ENCODE measurements at regions not wholly inside any gene's neighbourhood (a gene's known extent, or its start where the extent isn't known, plus 50 kb on each side); places are given as distances from the start of the nearest gene placed in this dataset.

DNA sequence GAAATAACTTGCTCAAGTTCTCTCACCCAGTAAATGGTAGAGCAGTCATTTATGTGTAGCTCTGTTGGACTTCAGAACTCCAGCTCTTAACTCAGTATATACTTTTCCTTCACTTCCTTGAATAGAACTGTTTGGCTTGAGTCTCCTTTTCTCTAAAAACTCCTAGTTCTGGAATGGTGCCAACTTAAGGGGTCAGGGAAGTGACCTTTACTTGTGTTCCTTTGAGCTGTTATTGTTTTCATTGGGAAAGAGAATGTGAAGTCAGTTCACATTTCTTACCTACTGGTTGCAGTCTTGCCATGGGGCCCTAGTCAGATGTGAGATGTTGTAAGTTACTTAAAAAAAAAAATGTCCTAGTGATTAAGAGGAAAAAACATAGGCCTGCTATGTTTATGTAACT is 77.0 kb upstream of the MACF1 start:
- Histone ChIP-seq H4K20me1 (replicated peaks; ENCODE audit: control insufficient read depth, insufficient read depth, low read length) (no peaks in the 10 kb centered on the region), H3K27ac (ENCODE audit: extremely low read depth, low read depth, low read length) (no peak overlapping the region), H3K9me3 (replicated peaks; ENCODE audit: control insufficient read depth, insufficient read depth, low read depth, low read length) (no peaks in the 10 kb centered on the region), H3K4me1 (replicated peaks in 1 of 2; ENCODE audit: control insufficient read depth in 2 of 2, insufficient read depth in 2 of 2, low read length in 2 of 2) (peaks cover 0 to 13% of the 10 kb centered on the region in 2 experiments; a peak in 3 of 5 replicates), H2AFZ (ENCODE audit: low read depth, low read length) (no peak overlapping the region), H3K36me3 (ENCODE audit: control insufficient read depth, insufficient read depth, low read length) (no peaks in the 10 kb centered on the region), H3K27me3 (ENCODE audit: control insufficient read depth in 2 of 2, insufficient read depth in 2 of 2, low read length in 2 of 2) (no peaks in the 10 kb centered on the region), H3K9me1 (ENCODE audit: control insufficient read depth, insufficient read depth, low read length) (no peaks in the 10 kb centered on the region), H3K4me2 (ENCODE audit: insufficient read depth, low read length) (no peak overlapping the region), H3K79me2 (ENCODE audit: control insufficient read depth, insufficient read depth, low read length) (no peaks in the 10 kb centered on the region), H3K9ac (ENCODE audit: insufficient read depth in 1 of 2, low read depth in 2 of 2, low read length in 2 of 2) (no peak overlapping the region), H3K4me3 (no peak overlapping the region)
- POLR2A ChIA-PET = interaction anchor here (0.7 to 1.5 kb wide), 5 partner anchors 10 to 78 kb away, joined by 3 to 5 read pairs (median 4); no protein-coding TSS in a partner anchor
- CTCF ChIA-PET (ENCODE audit: low intra/inter-chr PET ratio) = interaction anchor here (0.6 kb wide), 1 partner anchor 29 kb away, joined by 3 read pairs; no protein-coding TSS in a partner anchor
- FAIRE-seq (no peak), DNase-seq (ENCODE audit: extremely low read depth in 1 of 4, low spot score in 3 of 4) (peak in 3 of 4 experiments; percentile 38 to 43 (median 43)), ATAC-seq (no peak)
- no TSS peak for BruUV-seq (replicated peaks)
- intact Hi-C loops (cut with micrococcal nuclease) = no loop called here
- in situ Hi-C loops (cut with MboI) = no loop called here
- TF ChIP-seq, protein P1, sequence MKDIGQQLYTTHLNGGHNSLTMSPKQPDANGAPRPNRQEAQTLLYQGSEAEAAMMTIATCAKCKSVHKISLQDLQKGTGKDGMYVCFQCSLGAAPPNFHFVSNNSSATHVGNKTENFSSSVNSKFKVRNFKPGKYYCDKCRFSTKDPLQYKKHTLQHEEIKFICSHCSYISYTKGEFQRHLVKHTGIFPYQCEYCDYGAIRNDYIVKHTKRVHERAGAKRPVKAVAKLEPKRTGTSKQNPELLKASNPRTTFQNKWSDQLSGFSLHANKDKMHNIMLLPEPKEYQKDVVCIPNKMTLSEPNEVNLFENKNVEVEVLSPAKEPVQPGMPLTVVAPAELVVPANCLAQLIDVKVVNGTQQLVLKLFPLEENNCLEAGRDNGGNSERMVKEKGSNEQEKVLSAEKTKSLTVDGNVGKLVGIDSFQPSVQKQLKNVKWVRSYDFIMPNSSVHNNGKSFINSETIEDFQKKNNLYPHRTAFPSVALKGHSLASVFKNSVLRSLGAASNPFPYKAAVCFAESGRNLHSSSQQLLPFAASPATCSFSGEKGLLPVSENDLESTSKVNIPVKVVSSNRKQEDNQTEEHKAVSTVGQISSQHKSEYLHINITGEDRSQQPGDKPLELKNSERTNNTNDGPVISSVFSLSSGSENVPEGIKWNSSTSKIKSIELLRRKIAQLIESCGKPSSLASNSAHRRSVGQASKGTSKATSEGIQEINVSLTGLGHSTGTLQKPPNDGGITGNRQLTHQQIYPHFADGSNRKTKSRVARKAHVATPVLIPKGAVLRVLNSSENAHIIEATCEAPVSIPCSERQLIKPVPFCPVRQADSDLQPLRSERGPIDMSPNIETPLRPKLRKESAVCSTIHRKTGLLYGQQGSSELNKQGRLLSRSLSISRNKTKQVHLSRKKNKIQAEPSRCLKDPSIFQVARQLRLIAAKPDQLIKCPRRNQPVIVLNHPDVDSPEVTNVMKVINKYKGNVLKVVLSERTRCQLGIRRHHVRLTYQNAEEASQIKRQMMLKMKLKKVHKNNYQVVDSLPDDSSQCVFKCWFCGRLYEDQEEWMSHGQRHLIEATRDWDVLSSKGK (CRISPR knock-in tag; IDR thresholded peaks at IDR 0.05) = no peak
- TF ChIP-seq, protein P2, sequence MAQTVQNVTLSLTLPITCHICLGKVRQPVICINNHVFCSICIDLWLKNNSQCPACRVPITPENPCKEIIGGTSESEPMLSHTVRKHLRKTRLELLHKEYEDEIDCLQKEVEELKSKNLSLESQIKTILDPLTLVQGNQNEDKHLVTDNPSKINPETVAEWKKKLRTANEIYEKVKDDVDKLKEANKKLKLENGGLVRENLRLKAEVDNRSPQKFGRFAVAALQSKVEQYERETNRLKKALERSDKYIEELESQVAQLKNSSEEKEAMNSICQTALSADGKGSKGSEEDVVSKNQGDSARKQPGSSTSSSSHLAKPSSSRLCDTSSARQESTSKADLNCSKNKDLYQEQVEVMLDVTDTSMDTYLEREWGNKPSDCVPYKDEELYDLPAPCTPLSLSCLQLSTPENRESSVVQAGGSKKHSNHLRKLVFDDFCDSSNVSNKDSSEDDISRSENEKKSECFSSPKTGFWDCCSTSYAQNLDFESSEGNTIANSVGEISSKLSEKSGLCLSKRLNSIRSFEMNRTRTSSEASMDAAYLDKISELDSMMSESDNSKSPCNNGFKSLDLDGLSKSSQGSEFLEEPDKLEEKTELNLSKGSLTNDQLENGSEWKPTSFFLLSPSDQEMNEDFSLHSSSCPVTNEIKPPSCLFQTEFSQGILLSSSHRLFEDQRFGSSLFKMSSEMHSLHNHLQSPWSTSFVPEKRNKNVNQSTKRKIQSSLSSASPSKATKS (CRISPR knock-in tag; IDR thresholded peaks at IDR 0.05) = no peak
- TF ChIP-seq ZNF75A (CRISPR knock-in tag; IDR thresholded peaks at IDR 0.05) (no peak), ZNF780A (CRISPR knock-in tag; IDR thresholded peaks at IDR 0.05) (no peak), MIER1 (IDR thresholded peaks at IDR 0.05; ENCODE audit: low read depth) (no peak), NFIX (CRISPR knock-in tag; IDR thresholded peaks at IDR 0.05; ENCODE audit: low read depth) (peak; percentile 75), NFIC (IDR thresholded peaks at IDR 0.05) (peak; percentile 98), MEF2D (tag; conservative IDR thresholded peaks at IDR 0.05; ENCODE audit: low read depth) (no peak)
- TF ChIP-seq, protein P3, sequence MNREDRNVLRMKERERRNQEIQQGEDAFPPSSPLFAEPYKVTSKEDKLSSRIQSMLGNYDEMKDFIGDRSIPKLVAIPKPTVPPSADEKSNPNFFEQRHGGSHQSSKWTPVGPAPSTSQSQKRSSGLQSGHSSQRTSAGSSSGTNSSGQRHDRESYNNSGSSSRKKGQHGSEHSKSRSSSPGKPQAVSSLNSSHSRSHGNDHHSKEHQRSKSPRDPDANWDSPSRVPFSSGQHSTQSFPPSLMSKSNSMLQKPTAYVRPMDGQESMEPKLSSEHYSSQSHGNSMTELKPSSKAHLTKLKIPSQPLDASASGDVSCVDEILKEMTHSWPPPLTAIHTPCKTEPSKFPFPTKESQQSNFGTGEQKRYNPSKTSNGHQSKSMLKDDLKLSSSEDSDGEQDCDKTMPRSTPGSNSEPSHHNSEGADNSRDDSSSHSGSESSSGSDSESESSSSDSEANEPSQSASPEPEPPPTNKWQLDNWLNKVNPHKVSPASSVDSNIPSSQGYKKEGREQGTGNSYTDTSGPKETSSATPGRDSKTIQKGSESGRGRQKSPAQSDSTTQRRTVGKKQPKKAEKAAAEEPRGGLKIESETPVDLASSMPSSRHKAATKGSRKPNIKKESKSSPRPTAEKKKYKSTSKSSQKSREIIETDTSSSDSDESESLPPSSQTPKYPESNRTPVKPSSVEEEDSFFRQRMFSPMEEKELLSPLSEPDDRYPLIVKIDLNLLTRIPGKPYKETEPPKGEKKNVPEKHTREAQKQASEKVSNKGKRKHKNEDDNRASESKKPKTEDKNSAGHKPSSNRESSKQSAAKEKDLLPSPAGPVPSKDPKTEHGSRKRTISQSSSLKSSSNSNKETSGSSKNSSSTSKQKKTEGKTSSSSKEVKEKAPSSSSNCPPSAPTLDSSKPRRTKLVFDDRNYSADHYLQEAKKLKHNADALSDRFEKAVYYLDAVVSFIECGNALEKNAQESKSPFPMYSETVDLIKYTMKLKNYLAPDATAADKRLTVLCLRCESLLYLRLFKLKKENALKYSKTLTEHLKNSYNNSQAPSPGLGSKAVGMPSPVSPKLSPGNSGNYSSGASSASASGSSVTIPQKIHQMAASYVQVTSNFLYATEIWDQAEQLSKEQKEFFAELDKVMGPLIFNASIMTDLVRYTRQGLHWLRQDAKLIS (CRISPR knock-in tag; IDR thresholded peaks at IDR 0.05) = no peak
